Loucy (cell line): ENCODE measurements at regions not wholly inside any gene's neighbourhood (a gene's known extent, or its start where the extent isn't known, plus 50 kb on each side); places are given as distances from the start of the nearest gene placed in this dataset.

Experiments used
- H2AFZ ChIP-seq: fragments of 200-600 bp; sonication (generic); 2 replicates; pipeline ENCODE4 v1.6.0; 2016; ENCODE audit warnings: antibody characterized with exemption, mild to moderate bottlenecking, low read length, moderate library complexity
- H3F3A ChIP-seq: fragments of 200-600 bp; 2 replicates; pipeline ENCODE4 v1.6.0; 2016; ENCODE audit warnings: antibody characterized with exemption, low read depth, mild to moderate bottlenecking
- H3K27me3 ChIP-seq: fragments of 200-600 bp; sonication (generic); 2 replicates; pipeline ENCODE4 v1.6.1; 2014; ENCODE audit warnings: low read length, mild to moderate bottlenecking; ENCODE audit not compliant: insufficient read depth, poor library complexity, severe bottlenecking
- H3K36me3 ChIP-seq: fragments of 200-600 bp; sonication (generic); 2 replicates; pipeline ENCODE4 v1.6.1; 2016; ENCODE audit warnings: low read length; ENCODE audit not compliant: insufficient read depth
- H3K4me1 ChIP-seq: fragments of 200-600 bp; sonication (generic); 2 replicates; pipeline ENCODE4 v1.5.1; 2014; ENCODE audit warnings: low read length, mild to moderate bottlenecking; ENCODE audit not compliant: insufficient read depth, poor library complexity, severe bottlenecking
- H3K4me2 ChIP-seq: fragments of 200-600 bp; sonication (generic); 2 replicates; pipeline ENCODE4 v1.6.0; 2014; ENCODE audit warnings: antibody characterized with exemption, low read length, low read depth, mild to moderate bottlenecking; ENCODE audit not compliant: poor library complexity, severe bottlenecking
- H3K4me3 ChIP-seq: fragments of 200-600 bp; sonication (generic); 2 replicates; pipeline ENCODE4 v1.5.1; 2014; ENCODE audit warnings: low read length, mild to moderate bottlenecking, mixed read lengths; ENCODE audit not compliant: poor library complexity, severe bottlenecking
- H3K79me2 ChIP-seq: fragments of 200-600 bp; sonication (generic); 2 replicates; pipeline ENCODE4 v1.6.1; 2014; ENCODE audit warnings: low read length; ENCODE audit not compliant: insufficient read depth
- H3K9ac ChIP-seq: fragments of 200-600 bp; sonication (generic); 2 replicates; pipeline ENCODE4 v1.6.0; 2014; ENCODE audit warnings: mild to moderate bottlenecking, low read depth, low read length, moderate library complexity; ENCODE audit not compliant: poor library complexity, severe bottlenecking
- H3K9me2 ChIP-seq: fragments of 200-600 bp; sonication (generic); replicated peaks from 2 replicates; pipeline ENCODE4 v1.6.1; 2016; ENCODE audit warnings: low read depth, low read length, mixed read lengths
- H3K9me3 ChIP-seq: fragments of 200-600 bp; sonication (generic); 2 replicates; pipeline ENCODE4 v1.6.1; 2014; ENCODE audit warnings: mild to moderate bottlenecking, antibody characterized with exemption, low read length, low read depth; ENCODE audit not compliant: insufficient read depth
- H4K20me1 ChIP-seq: fragments of 200-600 bp; sonication (generic); 2 replicates; pipeline ENCODE4 v1.6.0; 2014; ENCODE audit warnings: antibody characterized with exemption, low read length, mild to moderate bottlenecking; ENCODE audit not compliant: insufficient read depth, poor library complexity, severe bottlenecking
- CTCF ChIP-seq: fragments of 200-600 bp; sonication (generic); conservative IDR thresholded peaks from 2 replicates; pipeline ENCODE4 v1.5.1; 2014; ENCODE audit warnings: mild to moderate bottlenecking, antibody characterized with exemption, low read length
- EZH2phosphoT487 ChIP-seq: fragments of 200-600 bp; IDR thresholded peaks from 2 replicates; pipeline ENCODE4 v1.6.1; 2018; ENCODE audit warnings: antibody characterized with exemption, mild to moderate bottlenecking, moderate library complexity, borderline replicate concordance

DNA sequence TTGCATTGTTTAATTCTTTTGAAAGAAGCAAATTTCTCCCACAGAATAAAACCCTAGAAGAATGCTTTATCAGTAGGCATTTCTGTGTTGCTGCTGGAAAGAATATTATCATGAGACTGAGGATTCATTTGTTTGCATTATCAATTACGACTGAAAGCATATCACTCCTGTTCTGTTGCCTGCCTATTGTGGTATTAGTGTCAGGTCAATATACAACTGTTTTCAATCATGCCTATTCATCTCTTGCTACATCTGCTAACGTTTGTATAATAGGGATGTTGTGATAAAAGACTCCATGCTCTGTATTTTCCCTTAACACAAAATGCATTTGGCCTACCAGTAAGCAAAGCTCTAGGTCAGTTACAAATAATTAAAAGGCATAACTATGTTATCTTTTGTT, 221.5 kb downstream of the PTPRC start:
- Histone ChIP-seq H3K79me2 (peaks cover 93% of the 10 kb centered on the region), H3K4me1 (peaks cover 12% of the 10 kb centered on the region), H3K4me2 (no peak overlapping the region), H3K36me3 (peaks cover 81% of the 10 kb centered on the region), H3K9ac (no peak overlapping the region), H3F3A (peaks cover 30% of the 10 kb centered on the region), H3K4me3 (no peak overlapping the region), H4K20me1 (peaks cover 97% of the 10 kb centered on the region), H3K9me3 (no peaks in the 10 kb centered on the region), H3K9me2 (no peaks in the 10 kb centered on the region), H3K27me3 (no peaks in the 10 kb centered on the region), H2AFZ (no peak overlapping the region)
- TF ChIP-seq EZH2phosphoT487, result no peak
- TF ChIP-seq CTCF, result no peak

DNA sequence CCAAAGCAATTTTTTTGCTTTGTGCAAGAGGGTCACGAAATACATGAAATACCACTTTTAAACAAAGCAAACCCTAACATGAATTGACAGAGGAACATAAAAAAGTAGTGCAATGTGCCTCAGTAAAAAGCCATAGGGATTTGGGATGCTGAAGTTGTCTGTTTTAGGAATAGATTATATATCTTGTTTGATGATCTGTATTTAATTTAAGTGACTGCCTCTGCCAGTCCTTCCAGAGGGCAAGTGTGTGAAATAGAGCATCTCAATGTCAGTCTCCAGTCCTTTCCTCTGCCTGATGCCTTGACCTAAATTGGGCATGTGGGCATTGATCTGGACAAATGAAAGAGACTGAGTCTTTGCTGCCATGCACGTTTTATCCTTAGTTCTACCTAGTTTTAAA, 222.8 kb downstream of the PTPRC start:
- Histone ChIP-seq H3K4me1 (peaks cover 14% of the 10 kb centered on the region), H2AFZ (no peak overlapping the region), H3K9ac (no peak overlapping the region), H3K9me3 (no peaks in the 10 kb centered on the region), H3K79me2 (peaks cover 96% of the 10 kb centered on the region), H3F3A (peaks cover 30% of the 10 kb centered on the region), H3K4me3 (no peak overlapping the region), H3K36me3 (peaks cover 81% of the 10 kb centered on the region), H3K4me2 (no peak overlapping the region), H3K27me3 (no peaks in the 10 kb centered on the region), H3K9me2 (no peaks in the 10 kb centered on the region), H4K20me1 (peaks cover 100% of the 10 kb centered on the region)
- TF ChIP-seq EZH2phosphoT487 (no peak), CTCF (no peak)

DNA sequence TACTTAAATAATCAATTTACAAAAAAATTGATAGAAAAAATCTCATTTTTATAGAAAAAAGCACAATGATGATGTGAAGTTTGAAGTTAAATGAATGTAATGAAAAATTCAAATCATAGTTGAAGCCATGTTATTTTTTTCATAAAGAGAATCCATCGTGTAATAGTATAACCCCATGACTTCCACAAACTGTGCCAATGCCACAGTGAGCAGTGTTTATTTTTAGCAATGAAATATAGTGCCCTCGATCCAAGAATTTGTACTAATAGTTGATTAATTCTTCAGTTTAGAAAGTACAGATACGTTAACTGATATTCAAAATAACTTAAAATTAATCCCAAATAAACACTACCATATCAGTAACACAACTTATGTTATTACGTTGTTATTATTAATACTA, 225.9 kb downstream of the PTPRC start:
- peaks cover 97% of the 10 kb centered on the region for H3K79me2 ChIP-seq

More for the DNA sequence above, 225.9 kb downstream of the PTPRC start:
- peaks cover 23% of the 10 kb centered on the region for H3K4me1 ChIP-seq
- H3K4me2 ChIP-seq, result no peak overlapping the region
- no peak overlapping the region for H3K9ac ChIP-seq
- no peaks in the 10 kb centered on the region for H3K9me3 ChIP-seq
- H3K9me2 ChIP-seq, result no peaks in the 10 kb centered on the region
- peaks cover 80% of the 10 kb centered on the region for H3K36me3 ChIP-seq
- TF ChIP-seq CTCF, result no peak
- H4K20me1 ChIP-seq, result peaks cover 100% of the 10 kb centered on the region
- H3F3A ChIP-seq, result peaks cover 23% of the 10 kb centered on the region; the same call in 1 of the 2 replicates
- no peak overlapping the region for H3K4me3 ChIP-seq
- no peak overlapping the region for H2AFZ ChIP-seq
- H3K27me3 ChIP-seq, result no peaks in the 10 kb centered on the region
